Hepatocyte (in vitro differentiated cells): ENCODE measurements at regions not wholly inside any gene's neighbourhood (a gene's known extent, or its start where the extent isn't known, plus 50 kb on each side); places are given as distances from the start of the nearest gene placed in this dataset.

Experiments
- EZH2phosphoT487 ChIP-seq: fragments of 200-600 bp; sonication (generic); IDR thresholded peaks from one replicate; pipeline ENCODE4 v1.6.1; 2018; ENCODE audit warnings: antibody characterized with exemption, mild to moderate bottlenecking, low read depth, moderate library complexity; ENCODE audit not compliant: unreplicated experiment, severe bottlenecking
- TF ChIP-seq, protein P1 (sequence below): fragments of 200-600 bp; sonication (generic); IDR thresholded peaks from 2 replicates; pipeline ENCODE4 v1.5.1; 2016; ENCODE audit warnings: antibody characterized with exemption, mild to moderate bottlenecking; ENCODE audit not compliant: poor library complexity

DNA sequence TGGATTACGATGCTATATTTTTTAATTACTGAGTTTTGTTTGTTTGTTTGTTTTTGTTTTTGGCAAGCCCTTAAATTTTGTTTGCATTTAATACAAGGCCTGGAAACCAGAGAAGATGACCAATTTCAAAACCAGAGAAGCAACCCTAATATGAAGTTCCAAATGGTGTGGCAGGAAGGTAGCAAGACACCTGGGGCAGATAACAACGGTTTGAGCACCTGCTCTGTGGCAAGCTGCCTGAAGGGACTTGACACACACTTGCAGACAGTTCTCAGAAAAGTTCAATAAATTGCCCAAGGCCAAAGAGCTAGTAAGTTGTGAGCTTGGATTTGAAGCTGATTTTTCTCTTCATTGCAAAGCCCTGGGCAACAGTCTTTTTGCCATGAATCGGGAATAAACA is 151.2 kb upstream of the UBE2E1 start:
- TF ChIP-seq, protein P1, sequence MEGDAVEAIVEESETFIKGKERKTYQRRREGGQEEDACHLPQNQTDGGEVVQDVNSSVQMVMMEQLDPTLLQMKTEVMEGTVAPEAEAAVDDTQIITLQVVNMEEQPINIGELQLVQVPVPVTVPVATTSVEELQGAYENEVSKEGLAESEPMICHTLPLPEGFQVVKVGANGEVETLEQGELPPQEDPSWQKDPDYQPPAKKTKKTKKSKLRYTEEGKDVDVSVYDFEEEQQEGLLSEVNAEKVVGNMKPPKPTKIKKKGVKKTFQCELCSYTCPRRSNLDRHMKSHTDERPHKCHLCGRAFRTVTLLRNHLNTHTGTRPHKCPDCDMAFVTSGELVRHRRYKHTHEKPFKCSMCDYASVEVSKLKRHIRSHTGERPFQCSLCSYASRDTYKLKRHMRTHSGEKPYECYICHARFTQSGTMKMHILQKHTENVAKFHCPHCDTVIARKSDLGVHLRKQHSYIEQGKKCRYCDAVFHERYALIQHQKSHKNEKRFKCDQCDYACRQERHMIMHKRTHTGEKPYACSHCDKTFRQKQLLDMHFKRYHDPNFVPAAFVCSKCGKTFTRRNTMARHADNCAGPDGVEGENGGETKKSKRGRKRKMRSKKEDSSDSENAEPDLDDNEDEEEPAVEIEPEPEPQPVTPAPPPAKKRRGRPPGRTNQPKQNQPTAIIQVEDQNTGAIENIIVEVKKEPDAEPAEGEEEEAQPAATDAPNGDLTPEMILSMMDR: no peak
- no peak for TF ChIP-seq EZH2phosphoT487
